Natural killer cell (primary cell): ENCODE measurements at regions not wholly inside any gene's neighbourhood (a gene's known extent, or its start where the extent isn't known, plus 50 kb on each side); places are given as distances from the start of the nearest gene placed in this dataset.

ENCODE experiments used
- ATAC-seq, 3 donors: fragments of 150-1000 bp in 2 of 3; fragments of 200-7000 bp in 1 of 3; cut with Tn5 transposase; 1 replicate in 1 of 3; 2 replicates in 2 of 3; pipeline ENCODE4 v1.10.0; 2021; ENCODE audit warnings: mild to moderate bottlenecking in 2 of 3, moderate library complexity in 2 of 3
- DNase-seq, 2 donors: peaks; one replicate each; pipeline versions ENCODE4 v3.0.0 to v3.0.0-alpha.2; 2013 to 2021; ENCODE audit warnings: mixed read lengths in 1 of 2
- H3K27ac ChIP-seq: one replicate; pipeline ENCODE4 v1.5.1; 2013; ENCODE audit warnings: mild to moderate bottlenecking, low read length
- H3K27me3 ChIP-seq: one replicate; pipeline ENCODE4 v1.6.1; 2013; ENCODE audit warnings: low read length; ENCODE audit not compliant: control insufficient read depth, insufficient read depth
- H3K36me3 ChIP-seq: one replicate; pipeline ENCODE4 v1.6.1; 2013; ENCODE audit warnings: low read length; ENCODE audit not compliant: control insufficient read depth, insufficient read depth
- H3K4me1 ChIP-seq: one replicate; pipeline ENCODE4 v1.6.1; 2013; ENCODE audit warnings: low read length; ENCODE audit not compliant: control insufficient read depth, insufficient read depth
- H3K4me3 ChIP-seq: one replicate; pipeline ENCODE4 v1.5.1; 2013; ENCODE audit warnings: low read length
- H3K9me3 ChIP-seq: one replicate; pipeline ENCODE4 v1.6.1; 2013; ENCODE audit warnings: low read length; ENCODE audit not compliant: control insufficient read depth, insufficient read depth
- H3K27ac Mint-ChIP-seq, 2 donors: one replicate each; pipeline ENCODE4 v1.8.0; 2022; ENCODE audit warnings: mild to moderate bottlenecking in 2 of 2, mixed read lengths in 2 of 2, moderate library complexity in 1 of 2
- H3K27me3 Mint-ChIP-seq, 2 donors: one replicate each; pipeline ENCODE4 v1.8.0; 2022; ENCODE audit warnings: low read depth in 2 of 2, mixed read lengths in 2 of 2
- H3K36me3 Mint-ChIP-seq: one replicate; pipeline ENCODE4 v1.8.0; 2022; ENCODE audit warnings: mixed read lengths
- H3K4me1 Mint-ChIP-seq, 2 donors: one replicate each; pipeline ENCODE4 v1.8.0; 2022; ENCODE audit warnings: mixed read lengths in 2 of 2
- H3K4me3 Mint-ChIP-seq: one replicate; pipeline ENCODE4 v1.8.0; 2022; ENCODE audit warnings: mild to moderate bottlenecking, moderate library complexity, mixed read lengths
- H3K9me3 Mint-ChIP-seq, 2 donors: one replicate each; pipeline ENCODE4 v1.8.0; 2022; ENCODE audit warnings: mixed read lengths in 2 of 2
- CTCF ChIP-seq: fragments of 200-600 bp; IDR thresholded peaks from one replicate; pipeline ENCODE4 v1.8.0; 2022; ENCODE audit warnings: antibody characterized with exemption
- WGBS: methylation state at CpG from one replicate; pipeline ENCODE4 v1.1.7; 2013; ENCODE audit warnings: missing lambda C conversion rate; ENCODE audit not compliant: insufficient coverage; 5-methylcytosine and 5-hydroxymethylcytosine counted together
- intact Hi-C: fragments of 100-400 bp; cut with micrococcal nuclease; formaldehyde crosslinking; loops from one replicate; pipeline ENCODE4 v1.14.2; 2022

DNA sequence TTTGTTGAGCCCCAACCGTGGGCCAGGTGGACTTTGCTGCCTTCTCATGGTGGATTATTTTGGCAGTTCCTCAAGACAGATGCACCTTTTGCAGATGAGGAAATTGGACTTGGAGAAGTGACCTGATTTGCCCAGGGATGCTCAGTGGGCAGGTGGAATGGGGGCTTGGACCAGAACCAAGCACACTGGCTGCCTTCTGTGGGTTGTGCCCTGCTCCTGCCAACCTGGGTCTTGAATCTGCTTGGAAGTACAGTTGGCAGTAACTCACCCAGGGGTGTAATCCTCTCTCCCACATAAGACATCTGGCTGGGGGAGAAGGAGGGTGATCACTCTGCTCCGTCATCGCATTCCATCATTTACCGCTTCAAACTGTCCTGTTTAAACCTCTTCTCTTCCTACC, 110.5 kb upstream of the GPR26 start:
- H3K4me1 ChIP-seq: peaks cover 4% of the 10 kb centered on the region
- Mint-ChIP-seq H3K9me3 (no peaks in the 10 kb centered on the region), H3K4me3 (no peak overlapping the region), H3K27ac (no peak overlapping the region), H3K4me1 (peaks cover 5% of the 10 kb centered on the region in 2 donors), H3K27me3 (peaks cover 16 to 17% of the 10 kb centered on the region in 2 donors), H3K36me3 (no peaks in the 10 kb centered on the region)
- H3K27me3 ChIP-seq: no peaks in the 10 kb centered on the region
- no peak overlapping the region for H3K27ac ChIP-seq
- no peak overlapping the region for H3K4me3 ChIP-seq
- DNase-seq (no peak), ATAC-seq (no peak)
- no peak for TF ChIP-seq CTCF
- H3K36me3 ChIP-seq: no peaks in the 10 kb centered on the region
- no peaks in the 10 kb centered on the region for H3K9me3 ChIP-seq
- intact Hi-C loops: no loop called here
- 89% methylated on average over 4 of the region's 4 CpGs for WGBS

- H3K36me3 Mint-ChIP-seq: no peaks in the 10 kb centered on the region
- Histone ChIP-seq H3K4me3 (no peak overlapping the region), H3K27me3 (no peaks in the 10 kb centered on the region), H3K27ac (no peak overlapping the region), H3K4me1 (peaks cover 4% of the 10 kb centered on the region), H3K36me3 (no peaks in the 10 kb centered on the region), H3K9me3 (no peaks in the 10 kb centered on the region)
- H3K27me3 Mint-ChIP-seq: peaks cover 11 to 20% of the 10 kb centered on the region in 2 donors
- H3K27ac Mint-ChIP-seq: no peak overlapping the region
- TF ChIP-seq CTCF: no peak
- H3K4me1 Mint-ChIP-seq: peaks cover 5% of the 10 kb centered on the region in 2 donors
- intact Hi-C loops: no loop called here
- no peak for ATAC-seq
- H3K9me3 Mint-ChIP-seq: no peaks in the 10 kb centered on the region
- WGBS: 77% methylated on average over 7 of the region's 7 CpGs
- no peak for DNase-seq
- no peak overlapping the region for H3K4me3 Mint-ChIP-seq
Observed at GRCh38 chr10:123556049-123556448, 110.1 kb upstream of the GPR26 start.

- Histone ChIP-seq H3K4me3 (no peak overlapping the region), H3K36me3 (no peaks in the 10 kb centered on the region), H3K27me3 (no peaks in the 10 kb centered on the region), H3K9me3 (no peaks in the 10 kb centered on the region), H3K27ac (no peak overlapping the region), H3K4me1 (peaks cover 4% of the 10 kb centered on the region)
- Mint-ChIP-seq H3K36me3 (no peaks in the 10 kb centered on the region), H3K4me3 (no peak overlapping the region), H3K4me1 (peaks cover 5% of the 10 kb centered on the region in 2 donors), H3K9me3 (no peaks in the 10 kb centered on the region), H3K27ac (no peak overlapping the region), H3K27me3 (peaks cover 7 to 16% of the 10 kb centered on the region in 2 donors)
- WGBS: 86% methylated on average over 16 of the region's 16 CpGs
- no peak for TF ChIP-seq CTCF
- ATAC-seq: no peak
- intact Hi-C loops: no loop called here
- DNase-seq: no peak
Observed at GRCh38 chr10:123556736-123557135, 109.4 kb upstream of the GPR26 start.

GRCh38 chr10:123557366-123558108, 108.6 kb upstream of the GPR26 start:
- peaks cover 7 to 20% of the 10 kb centered on the region in 2 donors for H3K27me3 Mint-ChIP-seq
- H3K27me3 ChIP-seq: no peaks in the 10 kb centered on the region
- DNase-seq: no peak
- intact Hi-C loops: no loop called here
- peaks cover 5% of the 10 kb centered on the region in 2 donors for H3K4me1 Mint-ChIP-seq
- no peaks in the 10 kb centered on the region for H3K9me3 Mint-ChIP-seq
- 76% methylated on average over 8 of the region's 8 CpGs for WGBS
- peaks cover 4% of the 10 kb centered on the region for H3K4me1 ChIP-seq
- no peak for ATAC-seq
- TF ChIP-seq CTCF: no peak
- H3K9me3 ChIP-seq: no peaks in the 10 kb centered on the region
- no peak overlapping the region for H3K4me3 ChIP-seq
- H3K27ac Mint-ChIP-seq: no peak overlapping the region
- no peaks in the 10 kb centered on the region for H3K36me3 ChIP-seq
- no peak overlapping the region for H3K4me3 Mint-ChIP-seq
- H3K27ac ChIP-seq: no peak overlapping the region
- no peaks in the 10 kb centered on the region for H3K36me3 Mint-ChIP-seq
